Rectal smooth muscle tissue (tissue), 1 donor: ENCODE measurements at regions not wholly inside any gene's neighbourhood (a gene's known extent, or its start where the extent isn't known, plus 50 kb on each side); places are given as distances from the start of the nearest gene placed in this dataset.

Source experiments
- H3K27ac ChIP-seq: one replicate; pipeline ENCODE4 v1.7.0; 2013; ENCODE audit warnings: low read depth, low read length, inconsistent platforms
- H3K27me3 ChIP-seq: one replicate; pipeline ENCODE4 v1.7.0; 2013; ENCODE audit warnings: low read length; ENCODE audit not compliant: control insufficient read depth, insufficient read depth
- H3K36me3 ChIP-seq: one replicate; pipeline ENCODE4 v1.7.0; 2013; ENCODE audit warnings: low read length; ENCODE audit not compliant: control insufficient read depth, insufficient read depth
- H3K4me1 ChIP-seq: one replicate; pipeline ENCODE4 v1.7.0; 2013; ENCODE audit warnings: low read length; ENCODE audit not compliant: control insufficient read depth, insufficient read depth
- H3K4me3 ChIP-seq: one replicate; pipeline ENCODE4 v1.7.0; 2013; ENCODE audit warnings: low read length
- H3K9ac ChIP-seq: one replicate; pipeline ENCODE4 v1.7.0; 2013; ENCODE audit warnings: low read length

DNA sequence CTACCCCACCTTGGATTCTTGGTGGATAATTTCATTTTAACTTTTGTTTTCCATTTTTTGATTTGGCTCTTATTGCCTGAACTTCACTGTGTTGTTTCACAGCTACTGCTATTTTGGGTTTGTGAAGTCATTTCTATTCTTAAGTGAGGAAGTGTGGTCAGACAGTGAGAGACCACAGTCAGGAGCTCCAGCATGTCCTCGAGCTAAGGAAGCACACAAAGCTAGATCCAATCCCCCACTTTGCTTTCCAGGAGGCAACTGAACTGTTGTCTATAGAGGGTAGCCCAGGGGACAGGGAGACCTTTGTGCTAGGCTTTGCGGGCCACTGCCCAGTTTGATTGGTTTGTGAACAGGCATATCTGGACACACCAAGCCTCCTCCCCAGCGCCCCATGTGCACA lies 251.8 kb upstream of the KIRREL3 start:
- H3K27me3 ChIP-seq: no peaks in the 10 kb centered on the region
- H3K27ac ChIP-seq: no peak overlapping the region
- H3K4me1 ChIP-seq: no peaks in the 10 kb centered on the region
- H3K9ac ChIP-seq: no peak overlapping the region
- no peak overlapping the region for H3K4me3 ChIP-seq
- H3K36me3 ChIP-seq: no peaks in the 10 kb centered on the region

DNA sequence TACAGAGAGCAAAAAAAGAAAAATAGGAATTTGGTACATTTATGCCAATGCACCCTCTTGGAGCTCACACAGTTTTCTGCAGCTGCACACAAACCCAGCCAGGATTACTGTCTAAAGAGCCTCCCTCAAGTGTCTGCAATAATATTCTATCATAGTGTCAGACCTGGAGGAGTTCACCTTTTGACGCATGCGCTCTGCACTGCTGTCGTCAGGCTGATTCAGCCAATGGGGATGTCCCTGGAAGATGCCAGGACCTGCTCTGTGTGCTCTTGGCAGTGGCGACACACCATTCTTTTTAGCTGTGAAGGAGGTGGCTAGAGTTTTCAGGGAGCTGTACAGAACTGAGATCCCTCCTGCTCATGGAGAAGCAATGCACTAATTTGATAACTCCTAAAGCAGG lies 249.0 kb upstream of the KIRREL3 start:
- Histone ChIP-seq H3K4me1 (no peaks in the 10 kb centered on the region), H3K27ac (no peak overlapping the region), H3K36me3 (no peaks in the 10 kb centered on the region), H3K9ac (no peak overlapping the region), H3K4me3 (no peak overlapping the region), H3K27me3 (no peaks in the 10 kb centered on the region)

DNA sequence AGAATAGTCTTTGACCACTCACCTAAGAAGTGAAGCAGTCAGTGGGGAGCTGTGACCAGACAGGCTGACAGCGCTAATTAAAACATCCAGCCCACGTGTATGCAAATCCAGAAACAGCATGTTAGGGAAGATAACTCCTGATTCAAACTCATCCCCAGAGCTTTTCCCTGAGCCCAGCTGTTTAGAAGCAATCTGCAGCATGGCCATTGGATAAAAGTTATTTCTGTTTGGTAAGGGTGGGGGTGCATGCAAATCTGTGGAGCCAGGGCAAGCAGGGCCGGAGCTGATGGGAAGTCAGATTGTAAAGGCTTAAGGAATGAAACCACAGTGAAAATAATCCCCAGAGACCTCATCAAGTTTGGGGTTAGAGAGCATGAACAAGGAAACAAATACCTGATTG lies 247.9 kb upstream of the KIRREL3 start:
- Histone ChIP-seq H3K36me3 (no peaks in the 10 kb centered on the region), H3K9ac (no peak overlapping the region), H3K27ac (no peak overlapping the region), H3K4me3 (no peak overlapping the region), H3K27me3 (no peaks in the 10 kb centered on the region), H3K4me1 (no peaks in the 10 kb centered on the region)

DNA sequence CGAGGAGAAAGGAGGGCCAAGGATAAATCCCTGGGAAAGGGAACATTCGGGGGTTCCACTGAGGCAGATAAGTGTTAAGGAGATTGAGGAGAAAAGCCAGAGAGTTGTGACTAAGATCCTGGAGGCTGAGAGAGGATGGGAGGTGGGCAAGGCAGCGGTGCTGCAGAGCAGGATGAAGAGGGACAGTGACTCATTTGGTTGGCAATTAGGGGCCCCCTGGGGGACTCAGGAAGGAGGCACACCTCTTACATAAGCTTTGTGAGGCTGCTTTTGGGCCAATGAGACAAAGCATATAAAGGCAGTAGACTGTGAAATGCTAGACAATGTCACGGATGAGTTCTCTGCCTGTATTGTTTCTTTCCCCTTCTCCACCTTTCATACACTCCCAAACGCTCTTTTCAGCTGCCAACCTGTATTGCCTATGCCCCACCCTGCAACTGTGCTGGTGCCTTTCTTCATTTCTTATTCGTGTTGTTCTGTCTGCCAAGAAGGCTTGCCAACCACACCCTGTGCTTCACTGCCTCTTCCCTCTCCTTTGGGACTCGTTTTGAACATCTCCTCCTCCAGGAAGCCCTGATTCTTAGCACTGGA lies 246.8 kb upstream of the KIRREL3 start:
- Histone ChIP-seq H3K9ac (no peak overlapping the region), H3K36me3 (no peaks in the 10 kb centered on the region), H3K4me1 (no peaks in the 10 kb centered on the region), H3K27me3 (no peaks in the 10 kb centered on the region), H3K4me3 (no peak overlapping the region), H3K27ac (no peak overlapping the region)

DNA sequence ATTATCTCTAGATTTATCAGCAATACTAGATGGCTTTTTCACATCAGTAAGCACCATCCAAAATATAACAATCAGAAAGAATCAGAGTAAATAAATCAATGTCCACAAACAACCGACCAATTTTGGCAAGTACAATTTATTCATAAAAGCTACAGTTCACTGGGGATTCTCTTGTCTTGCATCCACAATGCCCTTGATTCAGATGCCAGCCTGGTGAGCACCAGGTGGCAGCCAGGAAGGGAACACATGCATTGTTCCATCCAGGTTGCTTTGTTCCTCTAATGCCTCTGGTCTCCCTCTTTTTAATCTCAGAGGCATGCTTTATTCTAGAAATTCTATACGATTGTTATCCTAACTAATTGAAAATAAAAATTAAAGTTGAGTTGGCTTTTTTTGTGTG lies 242.1 kb upstream of the KIRREL3 start:
- Histone ChIP-seq H3K36me3 (no peaks in the 10 kb centered on the region), H3K4me3 (no peak overlapping the region), H3K4me1 (no peaks in the 10 kb centered on the region), H3K9ac (no peak overlapping the region), H3K27ac (no peak overlapping the region), H3K27me3 (peaks cover 2% of the 10 kb centered on the region)

DNA sequence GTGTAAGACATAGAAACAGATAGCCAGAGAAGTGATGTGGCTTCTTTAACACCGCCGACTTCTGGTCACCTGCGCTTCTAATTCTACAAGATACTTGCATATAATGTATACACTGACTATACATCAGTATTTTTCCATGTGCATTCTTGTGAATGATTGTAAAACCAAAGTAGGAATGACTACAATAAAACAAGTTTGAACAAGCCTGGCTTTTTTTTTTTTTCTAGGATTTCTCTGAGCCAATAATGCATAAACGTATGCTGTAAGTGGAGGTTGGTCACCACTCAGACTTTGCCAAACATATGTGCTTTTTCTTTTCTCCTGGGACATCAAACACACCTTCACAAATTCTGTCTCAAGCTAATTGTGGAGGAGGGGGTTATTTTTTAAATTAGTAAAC lies 237.8 kb upstream of the KIRREL3 start:
- H3K4me1 ChIP-seq: no peaks in the 10 kb centered on the region
- no peak overlapping the region for H3K9ac ChIP-seq
- H3K4me3 ChIP-seq: no peak overlapping the region

DNA sequence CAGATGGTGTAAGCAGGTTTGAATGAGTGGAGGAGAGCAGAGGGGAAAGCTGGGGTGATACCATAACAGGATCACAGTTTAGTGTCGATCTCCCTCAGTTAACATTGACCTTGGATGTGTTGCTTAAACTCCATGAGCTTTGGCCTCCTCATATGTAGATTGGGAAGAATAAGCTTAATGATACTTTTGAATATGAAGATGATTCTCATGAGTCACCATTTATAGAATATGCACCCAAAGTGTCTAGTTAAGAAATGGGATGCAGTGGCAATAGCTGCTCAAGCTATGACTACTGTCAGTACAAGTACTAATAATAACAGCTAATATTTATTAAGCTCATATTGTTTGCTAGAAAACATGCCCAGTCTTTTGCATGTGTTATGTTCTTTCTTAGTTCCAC lies 236.2 kb upstream of the KIRREL3 start:
- H3K4me1 ChIP-seq: no peaks in the 10 kb centered on the region
- H3K27ac ChIP-seq: no peak overlapping the region
- no peaks in the 10 kb centered on the region for H3K36me3 ChIP-seq
- H3K9ac ChIP-seq: no peak overlapping the region
- no peaks in the 10 kb centered on the region for H3K27me3 ChIP-seq
- no peak overlapping the region for H3K4me3 ChIP-seq

More for the DNA sequence above, 237.8 kb upstream of the KIRREL3 start:
- no peaks in the 10 kb centered on the region for H3K36me3 ChIP-seq
- peaks cover 2% of the 10 kb centered on the region for H3K27me3 ChIP-seq
- H3K27ac ChIP-seq: no peak overlapping the region

DNA sequence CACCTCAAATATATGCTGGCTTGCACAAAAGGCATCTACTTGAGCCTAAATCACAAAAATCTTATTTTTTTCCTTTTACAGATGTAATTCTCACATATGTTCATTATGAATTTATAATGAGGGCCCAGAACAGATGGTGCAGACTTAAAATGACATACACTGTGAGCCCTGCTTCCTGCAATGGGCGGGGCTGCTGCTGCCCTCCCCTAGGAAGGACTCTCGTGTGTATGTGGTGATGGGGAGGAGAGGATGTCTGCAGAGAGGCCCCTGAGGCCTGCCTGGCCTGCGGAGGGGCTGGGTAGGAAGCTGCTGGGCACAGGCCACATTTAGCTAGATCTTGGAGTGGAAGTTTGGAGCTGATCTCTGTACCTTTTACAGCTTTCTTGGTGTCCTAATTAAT lies 233.4 kb upstream of the KIRREL3 start:
- no peaks in the 10 kb centered on the region for H3K36me3 ChIP-seq
- H3K4me3 ChIP-seq: no peak overlapping the region
- no peak overlapping the region for H3K9ac ChIP-seq
- H3K27ac ChIP-seq: no peak overlapping the region
- no peaks in the 10 kb centered on the region for H3K27me3 ChIP-seq
- H3K4me1 ChIP-seq: no peaks in the 10 kb centered on the region

DNA sequence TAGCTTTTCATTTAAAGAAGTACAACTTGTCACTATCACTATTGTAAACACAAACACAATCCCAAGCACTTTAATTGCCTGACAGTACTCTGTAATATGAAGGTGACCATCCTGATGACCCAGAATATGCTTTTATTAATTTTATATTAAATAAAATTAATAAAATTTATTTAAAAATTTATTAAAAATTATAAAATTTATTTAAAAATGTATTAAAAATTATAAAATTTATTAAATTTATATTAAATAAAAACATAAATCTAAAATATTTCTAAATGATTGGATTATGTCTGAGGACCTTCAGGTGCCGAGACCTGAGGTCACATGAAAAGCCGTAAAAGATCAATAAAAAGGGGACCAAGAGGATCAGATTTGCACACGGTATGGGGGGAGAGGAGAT lies 229.8 kb upstream of the KIRREL3 start:
- no peak overlapping the region for H3K4me3 ChIP-seq
- no peak overlapping the region for H3K27ac ChIP-seq
- no peak overlapping the region for H3K9ac ChIP-seq
- H3K36me3 ChIP-seq: no peaks in the 10 kb centered on the region
- no peaks in the 10 kb centered on the region for H3K4me1 ChIP-seq
- no peaks in the 10 kb centered on the region for H3K27me3 ChIP-seq

DNA sequence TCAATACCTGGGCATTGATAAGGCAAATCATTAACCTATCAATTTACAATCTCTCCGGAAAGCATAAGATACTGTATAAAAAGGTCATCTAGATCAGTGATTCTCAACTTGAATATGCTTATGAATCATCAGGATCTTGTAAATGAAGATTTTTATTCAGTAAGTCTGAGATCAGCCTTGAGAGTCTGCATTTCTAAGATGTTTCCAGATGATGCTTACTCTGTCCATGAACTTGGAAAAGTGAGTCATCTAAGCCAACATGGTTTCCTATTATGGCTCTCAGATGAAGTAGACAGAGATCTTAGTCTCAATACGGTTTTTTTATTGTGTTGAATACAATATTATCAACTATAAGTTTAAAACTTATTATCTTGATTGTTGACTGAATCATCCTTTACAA lies 226.4 kb upstream of the KIRREL3 start:
- H3K27me3 ChIP-seq: no peaks in the 10 kb centered on the region
- H3K36me3 ChIP-seq: no peaks in the 10 kb centered on the region
- no peak overlapping the region for H3K4me3 ChIP-seq
- no peak overlapping the region for H3K9ac ChIP-seq
- H3K27ac ChIP-seq: peak overlapping the region; percentile 48
- no peaks in the 10 kb centered on the region for H3K4me1 ChIP-seq

DNA sequence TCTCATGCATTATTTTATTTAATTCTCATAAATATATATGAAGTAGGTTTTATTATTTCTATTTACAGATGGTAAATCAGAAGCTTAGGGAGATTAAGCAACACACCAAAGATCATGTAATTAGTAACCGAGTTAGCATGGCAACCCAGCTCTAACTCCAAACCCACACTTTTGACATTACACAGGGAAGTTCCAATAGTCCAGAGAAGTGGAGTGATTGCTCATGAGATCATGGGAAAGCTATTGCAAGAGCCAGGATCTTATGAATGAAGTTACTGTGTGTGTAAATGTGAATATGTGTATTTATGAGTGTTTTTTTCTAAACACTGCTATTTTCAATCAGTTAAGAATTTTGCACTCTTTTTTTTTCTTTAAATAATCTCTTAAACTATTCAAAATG lies 225.8 kb upstream of the KIRREL3 start:
- no peak overlapping the region for H3K9ac ChIP-seq
- no peaks in the 10 kb centered on the region for H3K4me1 ChIP-seq
- H3K27ac ChIP-seq: peak overlapping the region; percentile 48
- H3K36me3 ChIP-seq: no peaks in the 10 kb centered on the region
- no peak overlapping the region for H3K4me3 ChIP-seq
- no peaks in the 10 kb centered on the region for H3K27me3 ChIP-seq

DNA sequence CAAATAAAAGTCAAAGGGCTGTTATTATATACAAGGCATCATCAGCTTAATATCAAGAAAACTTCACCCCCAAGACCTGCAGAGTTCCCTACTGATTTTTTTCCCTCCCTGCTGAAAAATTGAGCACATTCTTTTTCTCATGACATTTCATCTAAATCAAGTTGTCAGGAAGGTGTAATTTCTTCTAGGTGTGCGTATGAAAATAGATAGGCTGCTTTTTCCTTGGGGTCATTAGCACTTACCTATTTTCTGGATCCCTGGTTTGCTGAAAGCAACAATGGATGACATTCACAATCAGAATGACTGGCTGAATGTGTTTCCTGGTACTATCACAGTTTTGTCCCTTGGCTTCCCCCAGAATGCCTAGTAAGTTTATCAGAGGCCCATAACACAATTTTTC lies 225.0 kb upstream of the KIRREL3 start:
- Histone ChIP-seq H3K4me1 (no peaks in the 10 kb centered on the region), H3K27ac (no peak overlapping the region)

DNA sequence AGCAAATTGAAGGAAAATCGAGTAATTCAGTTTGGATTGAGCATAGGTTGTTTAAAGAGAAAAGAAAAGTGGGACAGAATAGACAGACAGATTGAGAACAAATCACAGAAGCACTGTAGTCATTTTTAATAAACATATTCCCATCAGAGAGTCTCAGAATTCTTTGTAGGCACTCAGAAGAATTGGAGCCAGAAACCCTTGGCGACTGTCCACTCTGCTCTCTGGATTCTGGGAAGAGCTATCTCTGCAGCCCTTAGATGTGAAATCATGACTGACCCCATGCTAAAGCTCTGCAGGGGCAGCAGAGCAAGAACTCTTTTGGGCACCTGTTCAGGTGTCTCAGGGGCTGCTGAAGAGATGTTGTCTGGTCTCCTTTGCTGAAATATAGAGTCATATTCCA lies 223.7 kb upstream of the KIRREL3 start:
- no peak overlapping the region for H3K4me3 ChIP-seq
- no peaks in the 10 kb centered on the region for H3K36me3 ChIP-seq
- H3K27me3 ChIP-seq: no peaks in the 10 kb centered on the region
- no peak overlapping the region for H3K27ac ChIP-seq
- H3K9ac ChIP-seq: no peak overlapping the region
- no peaks in the 10 kb centered on the region for H3K4me1 ChIP-seq

More for the DNA sequence above, 225.0 kb upstream of the KIRREL3 start:
- no peaks in the 10 kb centered on the region for H3K27me3 ChIP-seq
- no peaks in the 10 kb centered on the region for H3K36me3 ChIP-seq
- no peak overlapping the region for H3K9ac ChIP-seq
- no peak overlapping the region for H3K4me3 ChIP-seq
